ENCODE measurements at regions not wholly inside any gene's neighbourhood (a gene's known extent, or its start where the extent isn't known, plus 50 kb on each side); places are given as distances from the start of the nearest gene placed in this dataset.

DNA sequence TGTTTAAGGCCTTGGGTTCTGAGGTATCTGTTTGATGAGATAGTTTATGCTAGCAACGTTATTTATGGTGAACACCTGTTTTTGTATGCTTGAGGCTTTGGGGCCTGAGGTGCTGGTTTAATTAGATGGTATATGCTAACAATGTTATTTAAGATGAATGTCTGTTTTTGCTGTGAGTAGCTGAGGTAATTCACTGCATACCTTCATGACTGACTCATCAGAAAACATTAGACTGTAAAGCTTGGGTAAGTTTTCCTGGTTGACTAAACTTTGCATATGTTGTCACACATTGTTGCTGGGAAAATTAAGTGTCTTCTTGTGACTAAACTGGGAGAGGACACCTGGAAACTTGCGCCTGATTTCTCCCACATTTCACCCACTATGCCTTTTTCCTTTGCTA is 1026.6 kb downstream of the RAPGEF2 start:
- ATAC-seq: peak; percentile 52
- CTCF ChIA-PET: no interaction called here
- peaks cover 13 to 18% of the 10 kb centered on the region in 2 experiments for H3K4me1 ChIP-seq (ENCODE audit: control insufficient read depth in 1 of 2, insufficient read depth in 2 of 2, low read length in 2 of 2)
- POLR2A ChIA-PET: no interaction called here
- H3K4me2 ChIP-seq (ENCODE audit: low read length): peak overlapping the region; percentile 42
- no peaks in the 10 kb centered on the region for H3K36me3 ChIP-seq (ENCODE audit: control insufficient read depth in 1 of 2, insufficient read depth in 2 of 2, low read length in 2 of 2)
- H3K9ac ChIP-seq (ENCODE audit: low read length): no peak overlapping the region
- no peak for TF ChIP-seq ELF1 (IDR thresholded peaks at IDR 0.05; ENCODE audit: borderline replicate concordance, low read depth)
- TF ChIP-seq YY1 (IDR thresholded peaks at IDR 0.05; ENCODE audit: extremely low read depth, insufficient replicate concordance, low read depth, low read length): no peak
- TF ChIP-seq, protein P1, sequence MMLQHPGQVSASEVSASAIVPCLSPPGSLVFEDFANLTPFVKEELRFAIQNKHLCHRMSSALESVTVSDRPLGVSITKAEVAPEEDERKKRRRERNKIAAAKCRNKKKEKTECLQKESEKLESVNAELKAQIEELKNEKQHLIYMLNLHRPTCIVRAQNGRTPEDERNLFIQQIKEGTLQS (IDR thresholded peaks at IDR 0.05): no peak
- TF ChIP-seq JUND (IDR thresholded peaks at IDR 0.05): peak; percentile 49
- TF ChIP-seq TCF7L2 (IDR thresholded peaks at IDR 0.05; ENCODE audit: borderline replicate concordance, extremely low read depth, insufficient read depth, insufficient read length): no peak
- TF ChIP-seq CEBPB (IDR thresholded peaks at IDR 0.05; ENCODE audit: low read depth): peak; percentile 30; the same call in 1 of the 2 replicates
- TF ChIP-seq SP1 (IDR thresholded peaks at IDR 0.05; ENCODE audit: low read depth): peak; percentile 31; the same call in 1 of the 2 replicates
- TF ChIP-seq EZH2phosphoT487 (IDR thresholded peaks at IDR 0.05; ENCODE audit: borderline replicate concordance): no peak
- peak; percentile 49 for TF ChIP-seq FOSL1 (IDR thresholded peaks at IDR 0.05; ENCODE audit: low read depth)
- no peak for TF ChIP-seq ZNF274 (IDR thresholded peaks at IDR 0.05; ENCODE audit: low read depth, low read length)
- no TSS peak for BruUV-seq (replicated peaks)
- RAD21 ChIA-PET (ENCODE audit: low non-redundant PET in 1 of 2, low total read pairs in 2 of 2, uncharacterized antibody in 2 of 2, unreplicated experiment in 2 of 2): no interaction called here
- no peaks in the 10 kb centered on the region for H3K79me2 ChIP-seq (ENCODE audit: insufficient read depth, low read length)
- peak overlapping the region; percentile 68 for H2AFZ ChIP-seq (ENCODE audit: low read depth, low read length, poor library complexity, severe bottlenecking)
- H3K4me3 ChIP-seq (replicated peaks in 1 of 2; ENCODE audit: low read depth in 1 of 2, low read length in 2 of 2): no peak overlapping the region
- H3K27ac ChIP-seq (ENCODE audit: low read depth, low read length): no peak overlapping the region
- no peaks in the 10 kb centered on the region for H4K20me1 ChIP-seq (ENCODE audit: insufficient read depth)
- intact Hi-C loops (cut with micrococcal nuclease): no loop called here
- H3K9me3 ChIP-seq (ENCODE audit: control insufficient read depth in 1 of 2, insufficient read depth in 1 of 2, low read depth in 1 of 2, low read length in 2 of 2): no peaks in the 10 kb centered on the region
- no peaks in the 10 kb centered on the region for H3K9me2 ChIP-seq (ENCODE audit: insufficient read depth)
- peak; percentile 18 for DNase-seq (ENCODE audit: low read depth, low spot score)
- no peaks in the 10 kb centered on the region for H3K27me3 ChIP-seq (ENCODE audit: insufficient read depth, low read length)

DNA sequence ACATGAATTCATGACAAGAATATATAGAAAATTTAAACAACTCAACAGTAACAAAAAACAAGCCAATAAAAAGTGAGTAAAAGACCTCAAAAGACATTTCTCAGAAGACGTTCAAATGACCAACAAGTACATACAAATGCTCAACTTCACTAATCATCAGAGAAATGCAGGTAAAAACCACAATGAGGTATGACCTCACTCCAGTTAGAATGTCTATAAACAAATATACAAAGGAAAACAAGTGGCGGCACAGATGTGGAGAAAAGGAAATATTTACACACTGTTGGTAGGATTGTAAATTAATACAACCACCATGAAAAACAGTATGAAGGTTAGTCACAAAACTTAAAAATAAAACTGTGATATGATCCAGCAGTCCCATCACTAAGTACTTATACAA is 1033.1 kb downstream of the RAPGEF2 start:
- CTCF ChIA-PET: no interaction called here
- Histone ChIP-seq H3K9ac (ENCODE audit: low read length) (no peak overlapping the region), H3K27me3 (ENCODE audit: insufficient read depth, low read length) (no peaks in the 10 kb centered on the region), H3K4me2 (ENCODE audit: low read length) (no peak overlapping the region), H3K27ac (ENCODE audit: low read depth, low read length) (no peak overlapping the region), H2AFZ (ENCODE audit: low read depth, low read length, poor library complexity, severe bottlenecking) (no peak overlapping the region), H3K9me2 (ENCODE audit: insufficient read depth) (no peaks in the 10 kb centered on the region), H3K36me3 (ENCODE audit: control insufficient read depth in 1 of 2, insufficient read depth in 2 of 2, low read length in 2 of 2) (no peaks in the 10 kb centered on the region), H3K79me2 (ENCODE audit: insufficient read depth, low read length) (no peaks in the 10 kb centered on the region), H3K4me1 (ENCODE audit: control insufficient read depth in 1 of 2, insufficient read depth in 2 of 2, low read length in 2 of 2) (no peaks in the 10 kb centered on the region), H3K4me3 (replicated peaks in 1 of 2; ENCODE audit: low read depth in 1 of 2, low read length in 2 of 2) (no peak overlapping the region), H4K20me1 (ENCODE audit: insufficient read depth) (no peaks in the 10 kb centered on the region), H3K9me3 (ENCODE audit: control insufficient read depth in 1 of 2, insufficient read depth in 1 of 2, low read depth in 1 of 2, low read length in 2 of 2) (no peaks in the 10 kb centered on the region)
- no peak for DNase-seq (ENCODE audit: low read depth, low spot score)
- POLR2A ChIA-PET: no interaction called here
- BruUV-seq (replicated peaks): no TSS peak
- TF ChIP-seq EZH2 (IDR thresholded peaks at IDR 0.05) (no peak), EZH2phosphoT487 (IDR thresholded peaks at IDR 0.05; ENCODE audit: borderline replicate concordance) (no peak), SP1 (IDR thresholded peaks at IDR 0.05; ENCODE audit: low read depth) (no peak), JUND (IDR thresholded peaks at IDR 0.05) (no peak), FOSL1 (IDR thresholded peaks at IDR 0.05; ENCODE audit: low read depth) (no peak), ELF1 (IDR thresholded peaks at IDR 0.05; ENCODE audit: borderline replicate concordance, low read depth) (no peak), ZFX (IDR thresholded peaks at IDR 0.05) (no peak), ZNF274 (IDR thresholded peaks at IDR 0.05; ENCODE audit: low read depth, low read length) (no peak), CEBPB (IDR thresholded peaks at IDR 0.05; ENCODE audit: low read depth) (no peak)
- TF ChIP-seq, protein P2, sequence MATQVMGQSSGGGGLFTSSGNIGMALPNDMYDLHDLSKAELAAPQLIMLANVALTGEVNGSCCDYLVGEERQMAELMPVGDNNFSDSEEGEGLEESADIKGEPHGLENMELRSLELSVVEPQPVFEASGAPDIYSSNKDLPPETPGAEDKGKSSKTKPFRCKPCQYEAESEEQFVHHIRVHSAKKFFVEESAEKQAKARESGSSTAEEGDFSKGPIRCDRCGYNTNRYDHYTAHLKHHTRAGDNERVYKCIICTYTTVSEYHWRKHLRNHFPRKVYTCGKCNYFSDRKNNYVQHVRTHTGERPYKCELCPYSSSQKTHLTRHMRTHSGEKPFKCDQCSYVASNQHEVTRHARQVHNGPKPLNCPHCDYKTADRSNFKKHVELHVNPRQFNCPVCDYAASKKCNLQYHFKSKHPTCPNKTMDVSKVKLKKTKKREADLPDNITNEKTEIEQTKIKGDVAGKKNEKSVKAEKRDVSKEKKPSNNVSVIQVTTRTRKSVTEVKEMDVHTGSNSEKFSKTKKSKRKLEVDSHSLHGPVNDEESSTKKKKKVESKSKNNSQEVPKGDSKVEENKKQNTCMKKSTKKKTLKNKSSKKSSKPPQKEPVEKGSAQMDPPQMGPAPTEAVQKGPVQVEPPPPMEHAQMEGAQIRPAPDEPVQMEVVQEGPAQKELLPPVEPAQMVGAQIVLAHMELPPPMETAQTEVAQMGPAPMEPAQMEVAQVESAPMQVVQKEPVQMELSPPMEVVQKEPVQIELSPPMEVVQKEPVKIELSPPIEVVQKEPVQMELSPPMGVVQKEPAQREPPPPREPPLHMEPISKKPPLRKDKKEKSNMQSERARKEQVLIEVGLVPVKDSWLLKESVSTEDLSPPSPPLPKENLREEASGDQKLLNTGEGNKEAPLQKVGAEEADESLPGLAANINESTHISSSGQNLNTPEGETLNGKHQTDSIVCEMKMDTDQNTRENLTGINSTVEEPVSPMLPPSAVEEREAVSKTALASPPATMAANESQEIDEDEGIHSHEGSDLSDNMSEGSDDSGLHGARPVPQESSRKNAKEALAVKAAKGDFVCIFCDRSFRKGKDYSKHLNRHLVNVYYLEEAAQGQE (IDR thresholded peaks at IDR 0.05; ENCODE audit: low read depth): no peak
- TF ChIP-seq, protein P3, sequence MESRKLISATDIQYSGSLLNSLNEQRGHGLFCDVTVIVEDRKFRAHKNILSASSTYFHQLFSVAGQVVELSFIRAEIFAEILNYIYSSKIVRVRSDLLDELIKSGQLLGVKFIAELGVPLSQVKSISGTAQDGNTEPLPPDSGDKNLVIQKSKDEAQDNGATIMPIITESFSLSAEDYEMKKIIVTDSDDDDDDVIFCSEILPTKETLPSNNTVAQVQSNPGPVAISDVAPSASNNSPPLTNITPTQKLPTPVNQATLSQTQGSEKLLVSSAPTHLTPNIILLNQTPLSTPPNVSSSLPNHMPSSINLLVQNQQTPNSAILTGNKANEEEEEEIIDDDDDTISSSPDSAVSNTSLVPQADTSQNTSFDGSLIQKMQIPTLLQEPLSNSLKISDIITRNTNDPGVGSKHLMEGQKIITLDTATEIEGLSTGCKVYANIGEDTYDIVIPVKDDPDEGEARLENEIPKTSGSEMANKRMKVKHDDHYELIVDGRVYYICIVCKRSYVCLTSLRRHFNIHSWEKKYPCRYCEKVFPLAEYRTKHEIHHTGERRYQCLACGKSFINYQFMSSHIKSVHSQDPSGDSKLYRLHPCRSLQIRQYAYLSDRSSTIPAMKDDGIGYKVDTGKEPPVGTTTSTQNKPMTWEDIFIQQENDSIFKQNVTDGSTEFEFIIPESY (IDR thresholded peaks at IDR 0.05; ENCODE audit: extremely low read depth, insufficient replicate concordance, low read length): no peak
- TF ChIP-seq, protein P1 (IDR thresholded peaks at IDR 0.05): no peak
- no peak for ATAC-seq
- RAD21 ChIA-PET (ENCODE audit: low non-redundant PET in 1 of 2, low total read pairs in 2 of 2, uncharacterized antibody in 2 of 2, unreplicated experiment in 2 of 2): no interaction called here
- intact Hi-C loops (cut with micrococcal nuclease): no loop called here

Measured in HCT116 (cell line).